KMS-11 (cell line): ENCODE measurements at regions not wholly inside any gene's neighbourhood (a gene's known extent, or its start where the extent isn't known, plus 50 kb on each side); places are given as distances from the start of the nearest gene placed in this dataset.

ENCODE experiments used
- H2AFZ ChIP-seq: fragments of 200-600 bp; sonication (generic); 2 replicates; pipeline ENCODE4 v1.6.1; 2016; ENCODE audit warnings: antibody characterized with exemption, mixed run types, low read depth
- H3K27ac ChIP-seq: fragments of 200-600 bp; sonication (generic); 2 replicates; pipeline ENCODE4 v1.6.1; 2016; ENCODE audit warnings: mild to moderate bottlenecking, mixed run types
- H3K27me3 ChIP-seq: fragments of 200-600 bp; sonication (generic); 2 replicates; pipeline ENCODE4 v1.6.1; 2017; ENCODE audit warnings: mild to moderate bottlenecking, low read depth, mixed run types, moderate library complexity; ENCODE audit not compliant: insufficient read depth
- H3K36me3 ChIP-seq: fragments of 200-600 bp; sonication (generic); 2 replicates; pipeline ENCODE4 v1.6.1; 2017; ENCODE audit warnings: mild to moderate bottlenecking, mixed run types; ENCODE audit not compliant: insufficient read depth
- H3K4me1 ChIP-seq: fragments of 200-600 bp; sonication (generic); 2 replicates; pipeline ENCODE4 v1.6.1; 2016; ENCODE audit warnings: mild to moderate bottlenecking, low read depth, mixed run types; ENCODE audit not compliant: poor library complexity, severe bottlenecking
- H3K4me2 ChIP-seq: fragments of 200-600 bp; sonication (generic); 2 replicates; pipeline ENCODE4 v1.7.0; 2016; ENCODE audit warnings: mild to moderate bottlenecking, mixed run types
- H3K4me3 ChIP-seq: fragments of 200-600 bp; sonication (generic); IDR thresholded peaks from 2 replicates; pipeline ENCODE4 v1.6.1; 2017; ENCODE audit warnings: low read depth, low read length, mixed read lengths; ENCODE audit not compliant: insufficient read depth
- H3K79me2 ChIP-seq: fragments of 200-600 bp; sonication (generic); 2 replicates; pipeline ENCODE4 v1.6.1; 2016; ENCODE audit warnings: low read depth, mixed run types; ENCODE audit not compliant: insufficient read depth
- H3K9ac ChIP-seq: fragments of 200-600 bp; sonication (generic); 2 replicates; pipeline ENCODE4 v1.6.1; 2016; ENCODE audit warnings: mild to moderate bottlenecking, mixed run types
- H4K20me1 ChIP-seq: fragments of 200-600 bp; sonication (generic); 2 replicates; pipeline ENCODE4 v1.6.1; 2016; ENCODE audit warnings: mild to moderate bottlenecking, mixed run types; ENCODE audit not compliant: insufficient read depth
- TF ChIP-seq, protein P1 (sequence below): fragments of 200-600 bp; sonication (generic); conservative IDR thresholded peaks from 2 replicates; pipeline ENCODE4 v1.6.1; 2017; ENCODE audit warnings: low read depth, mild to moderate bottlenecking, antibody characterized with exemption, low read length, moderate library complexity, mixed read lengths

DNA sequence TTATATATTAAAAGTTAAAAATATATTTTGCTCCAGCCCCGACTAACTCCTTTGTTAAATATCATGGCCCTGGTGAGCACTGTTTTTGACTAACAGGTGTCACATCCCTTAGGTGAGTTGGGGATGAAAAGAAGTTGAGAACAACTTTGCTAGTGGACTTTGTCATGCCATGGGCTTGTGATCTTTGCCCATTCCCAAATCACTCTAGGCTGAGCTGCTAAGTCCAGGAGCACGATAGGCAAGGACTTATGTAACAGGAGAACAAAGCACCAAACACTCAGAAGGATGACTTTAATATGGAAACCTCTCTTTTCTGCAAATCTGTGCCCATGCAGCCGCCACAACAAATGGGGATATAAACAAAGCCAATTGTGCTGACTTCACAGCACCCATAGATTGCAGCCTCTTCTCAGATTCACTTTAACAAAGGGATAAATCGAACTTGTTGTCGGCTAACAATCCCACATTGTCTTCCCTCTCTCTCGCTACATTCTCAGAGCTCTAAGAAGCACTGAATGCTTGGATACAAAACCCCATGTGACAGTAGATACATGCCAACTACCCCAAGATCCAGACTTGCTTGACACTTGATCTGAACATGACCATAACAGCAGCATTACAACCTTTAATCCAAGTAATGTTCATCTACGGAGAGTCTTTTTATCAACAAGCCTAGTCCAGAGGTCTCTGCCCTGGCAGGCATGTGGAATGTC is 86.8 kb upstream of the CD180 start:
- no peak overlapping the region for H3K4me3 ChIP-seq
- no peak overlapping the region for H3K9ac ChIP-seq
- H2AFZ ChIP-seq = no peak overlapping the region
- H3K27ac ChIP-seq = no peak overlapping the region
- no peaks in the 10 kb centered on the region for H3K79me2 ChIP-seq
- no peaks in the 10 kb centered on the region for H4K20me1 ChIP-seq
- no peak overlapping the region for H3K4me2 ChIP-seq
- TF ChIP-seq, protein P1, sequence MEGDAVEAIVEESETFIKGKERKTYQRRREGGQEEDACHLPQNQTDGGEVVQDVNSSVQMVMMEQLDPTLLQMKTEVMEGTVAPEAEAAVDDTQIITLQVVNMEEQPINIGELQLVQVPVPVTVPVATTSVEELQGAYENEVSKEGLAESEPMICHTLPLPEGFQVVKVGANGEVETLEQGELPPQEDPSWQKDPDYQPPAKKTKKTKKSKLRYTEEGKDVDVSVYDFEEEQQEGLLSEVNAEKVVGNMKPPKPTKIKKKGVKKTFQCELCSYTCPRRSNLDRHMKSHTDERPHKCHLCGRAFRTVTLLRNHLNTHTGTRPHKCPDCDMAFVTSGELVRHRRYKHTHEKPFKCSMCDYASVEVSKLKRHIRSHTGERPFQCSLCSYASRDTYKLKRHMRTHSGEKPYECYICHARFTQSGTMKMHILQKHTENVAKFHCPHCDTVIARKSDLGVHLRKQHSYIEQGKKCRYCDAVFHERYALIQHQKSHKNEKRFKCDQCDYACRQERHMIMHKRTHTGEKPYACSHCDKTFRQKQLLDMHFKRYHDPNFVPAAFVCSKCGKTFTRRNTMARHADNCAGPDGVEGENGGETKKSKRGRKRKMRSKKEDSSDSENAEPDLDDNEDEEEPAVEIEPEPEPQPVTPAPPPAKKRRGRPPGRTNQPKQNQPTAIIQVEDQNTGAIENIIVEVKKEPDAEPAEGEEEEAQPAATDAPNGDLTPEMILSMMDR = no peak
- H3K4me1 ChIP-seq = no peaks in the 10 kb centered on the region
- no peaks in the 10 kb centered on the region for H3K27me3 ChIP-seq
- no peaks in the 10 kb centered on the region for H3K36me3 ChIP-seq

DNA sequence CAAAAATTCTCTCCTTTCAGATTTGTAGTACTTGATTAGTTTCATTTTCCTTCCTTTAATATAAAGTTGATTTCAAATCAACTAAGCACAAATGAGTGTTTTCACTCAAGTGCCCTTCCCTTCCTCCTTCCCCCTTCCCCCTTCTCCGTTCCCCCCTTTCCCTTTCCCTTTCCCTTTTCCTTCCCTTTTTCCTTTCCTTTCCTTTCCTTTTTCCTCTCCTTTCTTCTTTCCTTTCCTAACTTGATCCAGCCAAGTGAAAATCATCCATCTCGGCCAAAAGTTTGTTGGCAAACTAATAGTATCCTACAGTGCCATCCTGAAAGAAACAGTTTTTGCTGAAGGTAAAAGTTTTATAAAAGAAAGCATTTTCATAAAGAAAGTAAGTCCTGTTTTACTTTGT is 85.3 kb upstream of the CD180 start:
- no peaks in the 10 kb centered on the region for H3K79me2 ChIP-seq
- TF ChIP-seq, protein P1 = no peak
- no peak overlapping the region for H3K4me3 ChIP-seq
- no peak overlapping the region for H3K9ac ChIP-seq
- no peak overlapping the region for H3K27ac ChIP-seq
- no peak overlapping the region for H2AFZ ChIP-seq
- H3K4me2 ChIP-seq = no peak overlapping the region
- no peaks in the 10 kb centered on the region for H3K27me3 ChIP-seq
- H3K4me1 ChIP-seq = no peaks in the 10 kb centered on the region
- H3K36me3 ChIP-seq = no peaks in the 10 kb centered on the region
- no peaks in the 10 kb centered on the region for H4K20me1 ChIP-seq

DNA sequence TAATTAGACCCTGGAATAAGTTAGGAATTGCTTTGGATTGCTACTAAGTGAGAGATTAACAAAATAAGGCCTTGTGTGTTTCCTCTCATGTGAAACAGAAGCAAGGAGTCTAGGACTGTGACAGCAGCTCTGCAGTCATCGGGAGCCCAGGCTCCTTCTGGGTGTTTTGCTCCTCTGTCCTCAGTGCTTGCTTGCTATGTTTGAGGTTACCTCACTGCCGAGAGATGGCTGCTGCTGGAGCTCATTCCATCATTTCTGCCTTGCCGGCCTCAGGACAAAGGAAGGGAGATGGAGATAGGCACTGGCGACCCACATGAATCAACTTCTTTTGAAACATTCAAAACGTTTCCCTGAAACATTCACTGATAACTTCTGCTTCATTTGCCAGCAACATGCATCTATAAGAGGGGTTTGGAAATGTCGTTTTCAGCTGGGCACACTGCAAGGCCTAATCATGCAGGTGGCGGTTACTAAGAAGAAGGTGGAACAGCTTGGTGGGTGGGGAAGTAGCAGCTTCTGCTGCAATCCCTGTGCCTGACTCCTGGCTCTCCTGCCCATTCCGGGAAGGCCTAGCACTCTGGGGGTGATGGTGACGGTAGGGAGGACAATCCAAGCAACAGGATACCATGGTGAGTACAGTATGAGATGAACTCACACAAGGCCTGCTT is 77.2 kb upstream of the CD180 start:
- no peaks in the 10 kb centered on the region for H3K27me3 ChIP-seq
- H3K36me3 ChIP-seq = no peaks in the 10 kb centered on the region
- H4K20me1 ChIP-seq = no peaks in the 10 kb centered on the region
- H3K79me2 ChIP-seq = no peaks in the 10 kb centered on the region
- no peak overlapping the region for H2AFZ ChIP-seq
- no peak overlapping the region for H3K9ac ChIP-seq
- no peak overlapping the region for H3K4me2 ChIP-seq
- no peaks in the 10 kb centered on the region for H3K4me1 ChIP-seq
- H3K27ac ChIP-seq = no peak overlapping the region
- TF ChIP-seq, protein P1 = no peak
- no peak overlapping the region for H3K4me3 ChIP-seq

DNA sequence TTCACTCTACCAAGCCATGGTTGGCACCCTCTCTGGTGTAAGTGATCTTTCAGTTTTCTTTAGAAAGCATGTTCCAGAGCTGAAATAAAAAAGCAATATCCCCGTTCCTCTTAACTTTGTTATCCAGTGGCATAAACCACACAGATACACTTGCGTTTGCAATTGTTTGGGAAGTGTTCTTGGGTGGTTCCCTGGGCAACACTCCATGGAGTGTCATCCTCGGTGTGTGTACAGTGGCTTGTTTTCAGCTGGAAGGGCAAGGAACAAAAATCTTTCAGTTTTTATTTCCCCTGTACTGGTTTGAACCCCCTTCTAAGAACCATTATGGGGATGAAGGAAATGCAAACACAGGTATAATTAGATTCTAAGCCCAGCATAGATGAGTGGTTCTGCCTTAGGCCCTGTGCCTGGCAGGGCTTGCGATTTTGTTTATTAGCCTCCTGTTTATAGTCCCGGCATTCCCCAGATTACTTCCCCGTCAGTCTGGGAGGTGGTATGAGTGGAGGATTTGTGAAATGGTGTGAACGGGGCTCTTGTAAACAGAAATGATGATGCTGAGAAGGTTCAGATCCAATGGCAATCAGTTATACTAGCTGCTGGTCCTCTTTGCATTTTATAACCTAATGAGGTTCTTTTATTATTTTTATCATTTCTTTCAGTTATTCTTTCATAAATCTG is 76.0 kb upstream of the CD180 start:
- Histone ChIP-seq H3K79me2 (no peaks in the 10 kb centered on the region), H2AFZ (no peak overlapping the region)

More for the DNA sequence above, 76.0 kb upstream of the CD180 start:
- TF ChIP-seq, protein P1 = no peak
- H3K36me3 ChIP-seq = no peaks in the 10 kb centered on the region
- no peak overlapping the region for H3K4me2 ChIP-seq
- no peaks in the 10 kb centered on the region for H4K20me1 ChIP-seq
- no peaks in the 10 kb centered on the region for H3K4me1 ChIP-seq
- no peak overlapping the region for H3K4me3 ChIP-seq
- H3K9ac ChIP-seq = no peak overlapping the region
- no peak overlapping the region for H3K27ac ChIP-seq
- no peaks in the 10 kb centered on the region for H3K27me3 ChIP-seq
